Body of pancreas (tissue), 4 donors: ENCODE measurements at regions not wholly inside any gene's neighbourhood (a gene's known extent, or its start where the extent isn't known, plus 50 kb on each side); places are given as distances from the start of the nearest gene placed in this dataset.

Experiments used
- ATAC-seq: fragments of 150-250 bp; one replicate; pipeline ENCODE4 v1.9.1; 2016
- DNase-seq, 4 donors: peaks; one replicate each; pipeline ENCODE4 v3.0.0-alpha.2; 2019
- H3K27ac ChIP-seq, 4 donors: fragments of 200-600 bp; sonication (generic); 1 replicate in 3 of 4; 2 replicates in 1 of 4; pipeline versions ENCODE4 v1.5.1 to v1.6.1; 2016 to 2019; ENCODE audit warnings: mild to moderate bottlenecking in 1 of 4, mixed read lengths in 1 of 4, moderate library complexity in 1 of 4
- H3K27me3 ChIP-seq, 2 donors: fragments of 200-600 bp; sonication (generic); one replicate each; pipeline ENCODE4 v1.6.0; 2016; ENCODE audit warnings: mild to moderate bottlenecking in 1 of 2
- H3K36me3 ChIP-seq, 2 donors: fragments of 200-600 bp; sonication (generic); replicated peaks in 1 of 2; 2 replicates each; pipeline ENCODE4 v1.5.1; 2016; ENCODE audit warnings: low read depth in 2 of 2; ENCODE audit not compliant: insufficient read depth in 1 of 2
- H3K4me1 ChIP-seq: fragments of 200-600 bp; sonication (generic); one replicate; pipeline ENCODE4 v1.6.0; 2016
- H3K4me3 ChIP-seq, 2 donors: fragments of 200-600 bp; sonication (generic); 1 replicate in 1 of 2; 2 replicates in 1 of 2; pipeline ENCODE4 v1.5.1; 2016 to 2019
- H3K9me3 ChIP-seq, 3 donors: fragments of 200-600 bp; sonication (generic); 1 replicate in 2 of 3; 2 replicates in 1 of 3; pipeline ENCODE4 v1.5.1; 2016
- CTCF ChIP-seq, 7 experiments: fragments of 450-650 bp in 4 of 7; fragments of 200-600 bp in 3 of 7; sonication (generic) in 3 of 7; IDR thresholded peaks; one replicate each; pipeline ENCODE4 v1.5.1; 2016 to 2019; ENCODE audit warnings: antibody characterized with exemption in 7 of 7
- POLR2A ChIP-seq, 3 donors: fragments of 450-650 bp; IDR thresholded peaks; one replicate each; pipeline ENCODE4 v1.6.1; 2016; ENCODE audit warnings: antibody characterized with exemption in 3 of 3, mild to moderate bottlenecking in 2 of 3
- WGBS, 2 donors: methylation state at CpG; one replicate each; pipeline ENCODE4 v1.1.5; 2017; 5-methylcytosine and 5-hydroxymethylcytosine counted together
- intact Hi-C: fragments of 100-400 bp; cut with DNase I; formaldehyde crosslinking; loops from one replicate; pipeline ENCODE4 v1.15.1; 2023

- no peaks in the 10 kb centered on the region for H3K9me3 ChIP-seq
- H3K4me3 ChIP-seq = no peak overlapping the region
- TF ChIP-seq POLR2A (IDR thresholded peaks at IDR 0.05) (no peak), CTCF (IDR thresholded peaks at IDR 0.05) (no peak)
- DNase-seq (no peak), ATAC-seq (no peak)
- H3K36me3 ChIP-seq = no peaks in the 10 kb centered on the region
- no peak overlapping the region for H3K27ac ChIP-seq
- H3K27me3 ChIP-seq = no peaks in the 10 kb centered on the region
- H3K4me1 ChIP-seq = no peaks in the 10 kb centered on the region
- intact Hi-C loops = no loop called here
Measured at GRCh38 chr10:8575620-8576019, 521.1 kb downstream of the GATA3 start.

GRCh38 chr10:8576281-8576680 lies 521.8 kb downstream of the GATA3 start:
- no peak overlapping the region for H3K27ac ChIP-seq
- no peaks in the 10 kb centered on the region for H3K9me3 ChIP-seq
- DNase-seq (no peak), ATAC-seq (no peak)
- no peaks in the 10 kb centered on the region for H3K27me3 ChIP-seq
- H3K36me3 ChIP-seq = no peaks in the 10 kb centered on the region
- no peaks in the 10 kb centered on the region for H3K4me1 ChIP-seq
- 84 to 88% methylated on average over 1 of the region's 1 CpG for WGBS, 2 donors
- H3K4me3 ChIP-seq = no peak overlapping the region
- TF ChIP-seq POLR2A (IDR thresholded peaks at IDR 0.05) (no peak), CTCF (IDR thresholded peaks at IDR 0.05) (no peak)
- intact Hi-C loops = no loop called here

GRCh38 chr10:8576911-8577310 lies 522.4 kb downstream of the GATA3 start:
- WGBS, 2 donors = 46% methylated on average over 3 of the region's 3 CpGs
- no peak overlapping the region for H3K4me3 ChIP-seq

GRCh38 chr10:8577686-8578085 lies 523.2 kb downstream of the GATA3 start:
- intact Hi-C loops = no loop called here
- Histone ChIP-seq H3K4me1 (no peaks in the 10 kb centered on the region), H3K27ac (no peak overlapping the region), H3K27me3 (no peaks in the 10 kb centered on the region), H3K4me3 (no peak overlapping the region), H3K9me3 (no peaks in the 10 kb centered on the region), H3K36me3 (no peaks in the 10 kb centered on the region)
- TF ChIP-seq CTCF (IDR thresholded peaks at IDR 0.05) = no peak
- no peak for TF ChIP-seq POLR2A (IDR thresholded peaks at IDR 0.05)
- no peak for ATAC-seq
- DNase-seq = no peak
- WGBS, 2 donors = 68 to 78% methylated on average over 7 of the region's 7 CpGs

More at GRCh38 chr10:8576911-8577310, 522.4 kb downstream of the GATA3 start:
- Histone ChIP-seq H3K36me3 (no peaks in the 10 kb centered on the region), H3K4me1 (no peaks in the 10 kb centered on the region), H3K27ac (no peak overlapping the region), H3K9me3 (no peaks in the 10 kb centered on the region), H3K27me3 (no peaks in the 10 kb centered on the region)
- TF ChIP-seq POLR2A (IDR thresholded peaks at IDR 0.05) (no peak), CTCF (IDR thresholded peaks at IDR 0.05) (no peak)
- ATAC-seq = no peak
- DNase-seq = no peak
- intact Hi-C loops = no loop called here

- WGBS, 2 donors = 70 to 71% methylated on average over 11 of the region's 11 CpGs
- H3K4me3 ChIP-seq = no peak overlapping the region
- DNase-seq = no peak
- H3K27me3 ChIP-seq = no peaks in the 10 kb centered on the region
- no peaks in the 10 kb centered on the region for H3K4me1 ChIP-seq
- no peaks in the 10 kb centered on the region for H3K9me3 ChIP-seq
- TF ChIP-seq CTCF (IDR thresholded peaks at IDR 0.05) (no peak), POLR2A (IDR thresholded peaks at IDR 0.05) (no peak)
- no peak for ATAC-seq
- H3K36me3 ChIP-seq = no peaks in the 10 kb centered on the region
- intact Hi-C loops = no loop called here
- H3K27ac ChIP-seq = no peak overlapping the region
Measured at GRCh38 chr10:8581521-8582225, 527.2 kb downstream of the GATA3 start.
